Ishikawa (cell line): ENCODE measurements at regions not wholly inside any gene's neighbourhood (a gene's known extent, or its start where the extent isn't known, plus 50 kb on each side); places are given as distances from the start of the nearest gene placed in this dataset.

ENCODE experiments used
- CREB1 ChIP-seq: IDR thresholded peaks from 2 replicates; pipeline ENCODE4 v1.6.1; 2012; ENCODE audit warnings: low read depth
- EP300 ChIP-seq: IDR thresholded peaks from 2 replicates; pipeline ENCODE4 v1.6.1; 2012; ENCODE audit warnings: borderline replicate concordance
- NFIC ChIP-seq: IDR thresholded peaks from 2 replicates; pipeline ENCODE4 v1.6.1; 2012
- RAD21 ChIP-seq: IDR thresholded peaks from 2 replicates; pipeline ENCODE4 v1.6.1; 2012; ENCODE audit warnings: low read depth
- REST ChIP-seq: IDR thresholded peaks from 2 replicates; pipeline ENCODE4 v1.6.1; 2012; ENCODE audit warnings: low read depth, mild to moderate bottlenecking
- YY1 ChIP-seq: IDR thresholded peaks from 2 replicates; pipeline ENCODE4 v1.6.1; 2012; ENCODE audit warnings: low read depth
- ZBTB7A ChIP-seq: IDR thresholded peaks from 2 replicates; pipeline ENCODE4 v1.6.1; 2012; ENCODE audit warnings: low read depth

- TF ChIP-seq ZBTB7A (no peak), REST (no peak), EP300 (no peak), NFIC (no peak), RAD21 (no peak), CREB1 (no peak), YY1 (no peak)
These were observed 70.5 kb upstream of the SPTLC1 start for GRCh38 chr9:92185681-92186080.
